Right lobe of liver (tissue), 4 donors: ENCODE measurements at regions not wholly inside any gene's neighbourhood (a gene's known extent, or its start where the extent isn't known, plus 50 kb on each side); places are given as distances from the start of the nearest gene placed in this dataset.

Source experiments
- POLR2A ChIP-seq: fragments of 450-650 bp; IDR thresholded peaks from one replicate; pipeline ENCODE4 v1.6.1; 2017; ENCODE audit warnings: antibody characterized with exemption, mild to moderate bottlenecking
- TF ChIP-seq, protein P1 (sequence below), 4 donors: fragments of 200-600 bp in 3 of 4; fragments of 450-650 bp in 1 of 4; IDR thresholded peaks; one replicate each; pipeline versions ENCODE4 v1.5.1 to v1.8.0; 2016 to 2022; ENCODE audit warnings: antibody characterized with exemption in 4 of 4, mild to moderate bottlenecking in 2 of 4
- donor health status: DM: no; HTN: no; CAD: no.
- donor health status: DM: no; HTN: no; CAD: no.
- donor health status: DM: no; HTN: yes; CAD: no.

DNA sequence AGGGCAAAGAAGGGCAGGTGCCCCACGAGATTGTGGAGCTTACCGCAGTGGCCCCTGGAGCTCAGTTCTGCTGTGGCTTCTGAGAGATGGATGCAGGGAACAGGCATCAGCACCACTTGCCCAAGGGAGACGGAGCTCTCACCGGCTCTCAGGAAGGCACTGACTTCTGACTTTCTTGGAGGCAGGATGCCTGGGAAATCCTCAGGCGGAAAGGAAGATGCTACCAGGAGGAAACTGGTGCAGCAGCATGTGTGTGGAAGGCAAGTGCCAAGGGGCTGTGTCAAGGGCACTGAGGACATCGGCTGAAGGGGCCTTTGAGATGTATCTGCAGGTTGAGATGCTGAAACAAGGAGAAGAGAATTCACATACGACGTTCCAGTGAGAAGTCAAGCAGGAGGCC is 64.0 kb downstream of the FOXA2 start:
- TF ChIP-seq, protein P1, sequence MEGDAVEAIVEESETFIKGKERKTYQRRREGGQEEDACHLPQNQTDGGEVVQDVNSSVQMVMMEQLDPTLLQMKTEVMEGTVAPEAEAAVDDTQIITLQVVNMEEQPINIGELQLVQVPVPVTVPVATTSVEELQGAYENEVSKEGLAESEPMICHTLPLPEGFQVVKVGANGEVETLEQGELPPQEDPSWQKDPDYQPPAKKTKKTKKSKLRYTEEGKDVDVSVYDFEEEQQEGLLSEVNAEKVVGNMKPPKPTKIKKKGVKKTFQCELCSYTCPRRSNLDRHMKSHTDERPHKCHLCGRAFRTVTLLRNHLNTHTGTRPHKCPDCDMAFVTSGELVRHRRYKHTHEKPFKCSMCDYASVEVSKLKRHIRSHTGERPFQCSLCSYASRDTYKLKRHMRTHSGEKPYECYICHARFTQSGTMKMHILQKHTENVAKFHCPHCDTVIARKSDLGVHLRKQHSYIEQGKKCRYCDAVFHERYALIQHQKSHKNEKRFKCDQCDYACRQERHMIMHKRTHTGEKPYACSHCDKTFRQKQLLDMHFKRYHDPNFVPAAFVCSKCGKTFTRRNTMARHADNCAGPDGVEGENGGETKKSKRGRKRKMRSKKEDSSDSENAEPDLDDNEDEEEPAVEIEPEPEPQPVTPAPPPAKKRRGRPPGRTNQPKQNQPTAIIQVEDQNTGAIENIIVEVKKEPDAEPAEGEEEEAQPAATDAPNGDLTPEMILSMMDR (IDR thresholded peaks at IDR 0.05) = no peak
- TF ChIP-seq POLR2A = no peak
